T-helper 2 cell treated with Interferon-gamma antibody and Interleukin-4, amounts not matched to agents 5 μg/mL and 100 μg/mL, for 36 hours (primary cell): ENCODE measurements at regions not wholly inside any gene's neighbourhood (a gene's known extent, or its start where the extent isn't known, plus 50 kb on each side); places are given as distances from the start of the nearest gene placed in this dataset.

Experiments
- DNase-seq: peaks from one replicate; pipeline ENCODE4 v3.0.0; 2021; ENCODE audit warnings: low spot score
- H3K27ac Mint-ChIP-seq: one replicate; pipeline ENCODE4 v1.8.0; 2021; ENCODE audit warnings: mild to moderate bottlenecking, mixed read lengths
- H3K27me3 Mint-ChIP-seq: one replicate; pipeline ENCODE4 v1.8.0; 2021; ENCODE audit warnings: low read depth, mixed read lengths
- H3K36me3 Mint-ChIP-seq: one replicate; pipeline ENCODE4 v1.8.0; 2021; ENCODE audit warnings: low read depth, mixed read lengths
- H3K4me1 Mint-ChIP-seq: one replicate; pipeline ENCODE4 v1.8.0; 2021; ENCODE audit warnings: low read depth, mixed read lengths
- H3K4me3 Mint-ChIP-seq: one replicate; pipeline ENCODE4 v1.8.0; 2022; ENCODE audit warnings: mild to moderate bottlenecking, moderate library complexity, mixed read lengths
- H3K9me3 Mint-ChIP-seq: one replicate; pipeline ENCODE4 v1.8.0; 2021; ENCODE audit warnings: mixed read lengths

DNA sequence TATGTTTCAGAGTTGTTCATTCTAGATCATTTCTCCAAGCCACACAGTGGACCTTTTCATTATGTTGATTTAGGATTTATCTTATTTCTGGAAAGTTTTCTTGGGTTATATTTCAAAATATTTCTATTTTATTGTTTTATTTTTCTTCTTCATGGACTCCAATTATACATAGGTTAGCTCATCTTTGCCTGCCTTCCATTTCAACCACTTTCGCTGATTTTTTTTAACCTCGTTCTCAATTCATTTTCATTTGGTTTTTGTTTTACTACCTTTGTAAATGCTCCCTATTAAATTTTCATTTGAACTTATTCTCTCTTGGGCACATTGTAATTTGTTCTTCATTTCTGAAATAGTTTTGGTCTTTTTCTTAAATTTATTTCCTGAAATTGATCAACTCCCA is 169.0 kb upstream of the PITX1 start:
- Mint-ChIP-seq H3K9me3 (peaks cover 17% of the 10 kb centered on the region), H3K27me3 (peaks cover 43% of the 10 kb centered on the region), H3K36me3 (no peaks in the 10 kb centered on the region), H3K4me1 (no peaks in the 10 kb centered on the region), H3K4me3 (no peak overlapping the region), H3K27ac (no peak overlapping the region)
- no peak for DNase-seq

GRCh38 chr5:135199919-135200318 is 165.9 kb upstream of the PITX1 start:
- peaks cover 62% of the 10 kb centered on the region for H3K27me3 Mint-ChIP-seq
- no peak for DNase-seq
- H3K4me1 Mint-ChIP-seq: no peaks in the 10 kb centered on the region
- peaks cover 17% of the 10 kb centered on the region for H3K9me3 Mint-ChIP-seq
- no peak overlapping the region for H3K27ac Mint-ChIP-seq
- no peaks in the 10 kb centered on the region for H3K36me3 Mint-ChIP-seq
- H3K4me3 Mint-ChIP-seq: no peak overlapping the region

DNA sequence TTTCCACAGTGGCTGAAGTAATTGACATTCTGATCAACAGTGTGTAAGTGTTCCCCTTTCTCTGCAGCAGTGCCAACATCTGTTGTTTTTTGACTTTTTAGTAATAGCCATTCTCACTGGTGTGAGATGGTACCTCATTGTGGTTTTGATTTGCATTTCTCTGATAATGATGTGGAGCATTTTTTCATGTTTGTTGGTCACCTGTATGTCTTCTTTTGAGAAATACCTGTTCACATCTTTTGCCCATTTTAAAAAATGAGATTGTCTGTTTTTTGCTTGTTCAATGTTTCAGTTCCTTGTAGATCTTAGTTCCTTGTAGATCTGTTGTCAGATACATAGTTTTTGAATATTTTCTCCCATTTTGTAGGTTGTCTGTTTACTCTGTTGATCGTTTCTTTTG is 162.5 kb upstream of the PITX1 start:
- no peaks in the 10 kb centered on the region for H3K36me3 Mint-ChIP-seq
- no peak overlapping the region for H3K4me3 Mint-ChIP-seq
- H3K4me1 Mint-ChIP-seq: no peaks in the 10 kb centered on the region
- peaks cover 73% of the 10 kb centered on the region for H3K27me3 Mint-ChIP-seq
- no peak for DNase-seq
- H3K27ac Mint-ChIP-seq: no peak overlapping the region
- H3K9me3 Mint-ChIP-seq: no peaks in the 10 kb centered on the region

DNA sequence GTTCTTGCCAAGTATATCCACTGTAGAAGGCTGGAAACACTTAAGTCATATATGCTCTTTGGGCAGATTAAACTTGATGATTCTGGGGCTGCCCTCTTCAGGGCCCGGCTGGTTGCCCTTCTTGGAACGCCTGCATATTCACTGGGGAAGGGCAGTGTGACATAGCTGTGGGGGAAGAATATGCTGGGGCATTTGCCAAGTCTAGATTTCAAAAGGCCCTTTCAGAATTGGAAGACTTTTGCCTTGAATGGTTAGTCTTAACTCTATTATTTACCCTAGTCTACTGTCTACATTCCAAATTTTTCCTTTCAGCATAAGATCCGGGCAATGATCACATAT is 161.2 kb upstream of the PITX1 start:
- no peaks in the 10 kb centered on the region for H3K4me1 Mint-ChIP-seq
- no peak overlapping the region for H3K4me3 Mint-ChIP-seq
- peaks cover 77% of the 10 kb centered on the region for H3K27me3 Mint-ChIP-seq
- no peaks in the 10 kb centered on the region for H3K9me3 Mint-ChIP-seq
- H3K36me3 Mint-ChIP-seq: no peaks in the 10 kb centered on the region
- no peak overlapping the region for H3K27ac Mint-ChIP-seq
- no peak for DNase-seq

GRCh38 chr5:135194573-135195269 is 160.7 kb upstream of the PITX1 start:
- Mint-ChIP-seq H3K27me3 (peaks cover 77% of the 10 kb centered on the region), H3K4me3 (no peak overlapping the region), H3K27ac (no peak overlapping the region), H3K4me1 (no peaks in the 10 kb centered on the region), H3K9me3 (no peaks in the 10 kb centered on the region), H3K36me3 (no peaks in the 10 kb centered on the region)
- DNase-seq: no peak

- H3K36me3 Mint-ChIP-seq: no peaks in the 10 kb centered on the region
- H3K27me3 Mint-ChIP-seq: peaks cover 78% of the 10 kb centered on the region
- H3K4me1 Mint-ChIP-seq: no peaks in the 10 kb centered on the region
Observed at GRCh38 chr5:135194126-135194488, 160.1 kb upstream of the PITX1 start.

GRCh38 chr5:135193213-135194125 is 159.4 kb upstream of the PITX1 start:
- Mint-ChIP-seq H3K27me3 (peaks cover 78% of the 10 kb centered on the region), H3K4me1 (no peaks in the 10 kb centered on the region), H3K4me3 (no peak overlapping the region), H3K27ac (no peak overlapping the region), H3K36me3 (no peaks in the 10 kb centered on the region), H3K9me3 (no peaks in the 10 kb centered on the region)
- no peak for DNase-seq

More at GRCh38 chr5:135194126-135194488, 160.1 kb upstream of the PITX1 start:
- Mint-ChIP-seq H3K4me3 (no peak overlapping the region), H3K9me3 (no peaks in the 10 kb centered on the region), H3K27ac (no peak overlapping the region)
- no peak for DNase-seq

DNA sequence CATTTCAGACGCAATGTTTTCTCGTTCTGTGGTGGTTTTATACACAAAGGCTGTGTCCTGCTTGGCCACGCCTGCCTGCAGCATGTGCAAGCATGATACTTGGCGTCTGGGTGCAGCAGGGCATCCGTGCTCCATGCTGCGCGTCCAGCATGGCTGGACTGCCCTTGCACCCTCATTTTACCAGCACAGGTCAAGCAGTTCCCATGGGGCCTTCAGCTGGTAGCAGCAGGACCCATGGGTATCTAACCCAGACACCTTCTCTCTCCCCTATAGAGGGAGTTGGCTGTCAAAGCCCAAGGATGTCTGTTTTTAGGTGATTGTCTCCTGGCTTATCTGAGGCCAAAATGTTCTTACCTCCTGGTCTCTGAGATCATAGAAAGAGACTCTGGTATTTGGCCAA is 158.3 kb upstream of the PITX1 start:
- no peaks in the 10 kb centered on the region for H3K36me3 Mint-ChIP-seq
- no peak overlapping the region for H3K27ac Mint-ChIP-seq
- DNase-seq: no peak
- H3K9me3 Mint-ChIP-seq: no peaks in the 10 kb centered on the region
- no peak overlapping the region for H3K4me3 Mint-ChIP-seq
- H3K4me1 Mint-ChIP-seq: no peaks in the 10 kb centered on the region
- peaks cover 72% of the 10 kb centered on the region for H3K27me3 Mint-ChIP-seq

DNA sequence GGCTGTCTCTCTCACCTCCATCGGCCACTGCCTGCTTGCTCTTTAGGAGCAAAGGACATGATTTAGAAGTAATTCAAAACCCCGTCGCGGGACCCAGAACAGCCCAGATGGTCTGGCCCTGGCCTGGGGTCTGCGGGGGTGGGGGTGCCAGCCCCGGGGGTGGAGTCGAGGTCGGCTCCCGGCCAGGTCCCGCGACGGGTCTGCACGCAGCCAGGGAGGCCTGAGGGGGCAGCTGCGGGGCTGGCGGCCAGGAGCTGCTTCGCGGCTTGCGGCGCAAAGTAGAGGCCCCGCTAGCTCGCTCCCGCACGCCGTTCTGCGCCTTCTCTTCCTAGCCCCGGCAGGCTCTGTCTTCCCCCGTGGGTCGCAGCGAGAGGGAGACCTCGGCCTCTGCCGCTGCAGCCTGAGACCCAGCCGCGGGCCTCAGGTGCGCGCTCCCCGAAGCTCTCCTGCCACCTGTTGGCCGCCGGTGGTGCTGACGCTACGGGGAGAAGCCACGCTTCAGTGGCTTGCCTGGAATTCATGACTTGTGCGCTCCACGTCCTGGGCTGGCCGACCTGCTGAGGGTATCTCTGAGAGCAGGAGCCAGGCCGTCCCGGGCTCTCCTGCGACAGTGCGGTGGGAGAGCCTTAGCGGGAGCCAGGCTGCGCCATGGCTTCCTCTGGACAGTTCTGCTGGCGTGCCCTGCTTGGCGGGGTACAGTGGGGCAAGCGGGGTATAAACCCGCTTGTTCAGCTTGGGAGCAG is 157.2 kb upstream of the PITX1 start:
- no peaks in the 10 kb centered on the region for H3K36me3 Mint-ChIP-seq
- peak overlapping the region; percentile 79 for H3K4me3 Mint-ChIP-seq
- no peaks in the 10 kb centered on the region for H3K9me3 Mint-ChIP-seq
- peaks cover 66% of the 10 kb centered on the region for H3K27me3 Mint-ChIP-seq
- no peak overlapping the region for H3K27ac Mint-ChIP-seq
- H3K4me1 Mint-ChIP-seq: no peaks in the 10 kb centered on the region
- DNase-seq: peak; percentile 57

DNA sequence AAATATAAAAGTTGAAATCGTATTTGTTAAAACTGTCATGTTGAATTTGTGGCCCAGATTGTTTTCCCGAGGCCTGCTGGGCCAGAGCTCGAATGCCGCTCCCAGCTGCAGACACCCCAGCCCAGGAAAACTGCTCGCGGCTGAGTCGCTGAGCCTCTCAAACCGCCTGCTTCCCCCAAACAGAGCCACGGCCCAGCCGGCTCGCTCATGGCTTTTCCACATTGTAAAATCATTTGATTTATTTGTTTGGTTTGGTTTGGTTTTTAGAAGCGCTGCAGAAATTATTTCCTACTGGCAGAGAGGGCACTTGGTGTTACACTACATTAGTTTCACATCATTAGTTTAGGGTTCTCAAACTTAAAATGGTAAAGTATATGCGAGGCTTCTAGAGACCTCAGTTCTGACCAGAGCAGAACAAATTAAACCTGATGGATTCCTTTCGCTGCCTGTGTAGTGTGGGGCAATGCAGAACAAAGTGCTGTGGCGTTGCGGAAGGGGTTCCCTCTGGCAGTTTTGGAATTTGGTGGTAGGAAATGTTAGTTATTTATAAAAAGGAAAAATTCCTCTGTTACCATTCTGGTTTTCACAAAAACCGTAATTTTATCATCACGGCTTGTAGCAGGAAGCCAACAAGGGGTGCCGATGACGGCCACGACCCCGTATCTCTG is 156.5 kb upstream of the PITX1 start:
- no peaks in the 10 kb centered on the region for H3K36me3 Mint-ChIP-seq
- H3K27ac Mint-ChIP-seq: no peak overlapping the region
- peaks cover 62% of the 10 kb centered on the region for H3K27me3 Mint-ChIP-seq
- H3K4me3 Mint-ChIP-seq: peak overlapping the region; percentile 41
- no peaks in the 10 kb centered on the region for H3K4me1 Mint-ChIP-seq
- DNase-seq: no peak
- H3K9me3 Mint-ChIP-seq: no peaks in the 10 kb centered on the region

GRCh38 chr5:135189024-135189423 is 155.0 kb upstream of the PITX1 start:
- H3K9me3 Mint-ChIP-seq: no peaks in the 10 kb centered on the region
- H3K27ac Mint-ChIP-seq: no peak overlapping the region
- DNase-seq: no peak
- H3K4me3 Mint-ChIP-seq: no peak overlapping the region
- H3K36me3 Mint-ChIP-seq: no peaks in the 10 kb centered on the region
- H3K27me3 Mint-ChIP-seq: peaks cover 50% of the 10 kb centered on the region
- H3K4me1 Mint-ChIP-seq: no peaks in the 10 kb centered on the region

GRCh38 chr5:135188233-135188914 is 154.3 kb upstream of the PITX1 start:
- no peaks in the 10 kb centered on the region for H3K4me1 Mint-ChIP-seq
- DNase-seq: no peak
- no peaks in the 10 kb centered on the region for H3K9me3 Mint-ChIP-seq
- H3K36me3 Mint-ChIP-seq: no peaks in the 10 kb centered on the region
- H3K27ac Mint-ChIP-seq: no peak overlapping the region
- H3K4me3 Mint-ChIP-seq: no peak overlapping the region
- peaks cover 43% of the 10 kb centered on the region for H3K27me3 Mint-ChIP-seq
